Fibroblast of villous mesenchyme (primary cell): ENCODE measurements at regions not wholly inside any gene's neighbourhood (a gene's known extent, or its start where the extent isn't known, plus 50 kb on each side); places are given as distances from the start of the nearest gene placed in this dataset.
"Not testable (repeated sequence)": the region's sequence is repeated elsewhere in the genome, so short reads cannot be mapped to it uniquely, and the experiment has no call there.

Experiments used
- DNase-seq: peaks from one replicate; pipeline ENCODE4 v3.0.0-alpha.2; 2010; ENCODE audit warnings: low read depth
- H3K4me3 ChIP-seq: 2 replicates; pipeline ENCODE4 v1.5.1; 2011; ENCODE audit warnings: low read depth, mild to moderate bottlenecking, low read length
- TF ChIP-seq, protein P1 (sequence below): IDR thresholded peaks from 2 replicates; pipeline ENCODE4 v1.5.1; 2012; ENCODE audit warnings: low read depth, mild to moderate bottlenecking, low read length; ENCODE audit not compliant: insufficient read depth

DNA sequence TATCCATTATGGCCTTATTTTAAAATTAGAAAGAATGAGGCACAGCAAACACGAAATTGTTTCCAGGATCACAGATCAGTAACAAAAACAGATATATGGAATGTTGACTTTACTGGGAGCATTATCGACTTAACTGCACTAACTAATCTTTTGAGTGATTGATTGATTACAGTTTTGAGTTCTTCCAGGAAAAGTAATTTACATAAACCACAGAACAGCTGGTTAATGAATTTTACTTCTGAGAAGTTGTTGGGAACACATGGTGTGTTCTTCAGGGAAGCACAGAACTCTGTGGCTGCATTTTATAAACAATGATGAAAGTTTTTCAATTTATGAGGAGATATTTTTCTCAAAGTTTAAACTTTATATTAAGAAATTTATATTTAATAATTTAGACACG is 802.4 kb upstream of the ACO1 start:
- peak; percentile 13 for DNase-seq
- TF ChIP-seq, protein P1, sequence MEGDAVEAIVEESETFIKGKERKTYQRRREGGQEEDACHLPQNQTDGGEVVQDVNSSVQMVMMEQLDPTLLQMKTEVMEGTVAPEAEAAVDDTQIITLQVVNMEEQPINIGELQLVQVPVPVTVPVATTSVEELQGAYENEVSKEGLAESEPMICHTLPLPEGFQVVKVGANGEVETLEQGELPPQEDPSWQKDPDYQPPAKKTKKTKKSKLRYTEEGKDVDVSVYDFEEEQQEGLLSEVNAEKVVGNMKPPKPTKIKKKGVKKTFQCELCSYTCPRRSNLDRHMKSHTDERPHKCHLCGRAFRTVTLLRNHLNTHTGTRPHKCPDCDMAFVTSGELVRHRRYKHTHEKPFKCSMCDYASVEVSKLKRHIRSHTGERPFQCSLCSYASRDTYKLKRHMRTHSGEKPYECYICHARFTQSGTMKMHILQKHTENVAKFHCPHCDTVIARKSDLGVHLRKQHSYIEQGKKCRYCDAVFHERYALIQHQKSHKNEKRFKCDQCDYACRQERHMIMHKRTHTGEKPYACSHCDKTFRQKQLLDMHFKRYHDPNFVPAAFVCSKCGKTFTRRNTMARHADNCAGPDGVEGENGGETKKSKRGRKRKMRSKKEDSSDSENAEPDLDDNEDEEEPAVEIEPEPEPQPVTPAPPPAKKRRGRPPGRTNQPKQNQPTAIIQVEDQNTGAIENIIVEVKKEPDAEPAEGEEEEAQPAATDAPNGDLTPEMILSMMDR, result no peak
- H3K4me3 ChIP-seq, result no peak overlapping the region

DNA sequence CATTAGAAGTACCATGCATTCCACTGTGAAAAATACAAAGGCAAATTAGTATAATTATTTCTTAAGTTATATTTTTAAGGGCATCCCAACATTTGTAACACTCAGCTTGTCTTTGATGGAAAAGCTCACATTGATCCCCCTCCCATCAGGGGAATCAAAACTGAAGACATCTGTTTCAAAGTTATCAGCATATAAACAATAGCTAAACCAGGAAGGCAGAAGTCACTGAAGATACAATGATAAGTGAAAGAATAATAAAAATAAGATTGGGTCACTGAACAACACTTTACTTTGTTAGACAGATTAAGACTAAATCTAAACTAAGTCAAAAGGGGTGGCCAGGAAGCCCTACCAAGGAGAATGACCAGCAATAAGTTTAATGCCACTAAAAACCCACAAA is 801.9 kb upstream of the ACO1 start:
- DNase-seq, result no peak
- no peak overlapping the region for H3K4me3 ChIP-seq
- TF ChIP-seq, protein P1, result no peak

DNA sequence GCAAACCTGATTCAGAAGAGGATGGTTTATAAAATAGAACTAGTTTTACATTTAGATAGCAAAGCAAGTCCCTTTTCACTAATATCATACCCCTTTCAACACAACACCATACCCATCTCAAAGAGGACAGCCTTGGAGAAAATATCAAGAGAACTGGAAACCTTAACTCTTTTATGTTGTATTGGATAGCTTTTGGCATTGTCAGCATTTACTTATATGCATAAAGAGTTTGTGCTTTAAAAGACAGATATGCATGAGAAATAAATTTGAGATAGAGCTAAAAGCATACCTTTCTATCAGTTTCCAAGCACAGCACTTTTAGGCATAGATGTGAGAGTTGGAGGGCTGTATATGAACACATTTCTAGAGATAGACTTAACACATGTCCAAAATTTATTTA is 799.3 kb upstream of the ACO1 start:
- DNase-seq, result no peak
- TF ChIP-seq, protein P1, result no peak
- H3K4me3 ChIP-seq, result no peak overlapping the region

DNA sequence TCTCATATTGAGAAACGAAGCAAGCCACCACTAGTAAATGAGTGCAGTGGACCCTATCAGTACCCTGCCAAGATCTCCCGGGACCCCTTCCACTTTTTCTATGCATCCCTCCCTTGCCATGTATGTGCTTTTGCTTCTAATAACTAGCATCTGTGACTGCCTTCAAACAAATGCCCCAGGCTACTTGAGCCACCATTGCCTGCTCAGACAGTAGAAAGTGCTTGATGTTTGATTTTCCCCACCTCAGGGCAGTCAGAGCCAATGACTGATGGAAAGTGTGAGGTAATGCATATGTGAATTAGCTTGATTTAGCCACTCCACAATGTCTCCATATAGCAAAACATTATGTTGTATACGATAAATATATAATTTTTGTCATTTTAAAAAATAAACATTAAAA is 797.3 kb upstream of the ACO1 start:
- DNase-seq, result no peak
- H3K4me3 ChIP-seq, result no peak overlapping the region
- TF ChIP-seq, protein P1, result no peak

DNA sequence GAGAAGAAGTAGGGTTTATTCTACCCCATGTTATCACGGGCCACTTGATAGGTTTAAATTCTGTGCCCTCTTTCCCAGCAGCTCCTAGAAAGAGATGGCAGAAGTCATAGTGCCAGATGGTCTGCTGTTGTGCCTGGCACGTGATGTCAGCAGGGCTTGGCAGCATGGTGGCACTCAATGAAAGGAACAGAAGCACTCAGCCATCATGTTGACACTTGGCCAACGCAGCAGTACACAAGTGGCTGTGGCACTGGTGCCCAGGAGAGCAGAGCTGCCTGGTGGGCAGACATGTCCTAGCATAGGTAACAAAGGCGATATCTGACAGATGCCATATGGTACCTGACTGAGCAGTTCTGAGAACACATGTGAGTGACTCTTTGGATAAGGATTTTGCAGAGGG is 796.4 kb upstream of the ACO1 start:
- TF ChIP-seq, protein P1, result no peak
- H3K4me3 ChIP-seq, result no peak overlapping the region
- DNase-seq, result no peak

DNA sequence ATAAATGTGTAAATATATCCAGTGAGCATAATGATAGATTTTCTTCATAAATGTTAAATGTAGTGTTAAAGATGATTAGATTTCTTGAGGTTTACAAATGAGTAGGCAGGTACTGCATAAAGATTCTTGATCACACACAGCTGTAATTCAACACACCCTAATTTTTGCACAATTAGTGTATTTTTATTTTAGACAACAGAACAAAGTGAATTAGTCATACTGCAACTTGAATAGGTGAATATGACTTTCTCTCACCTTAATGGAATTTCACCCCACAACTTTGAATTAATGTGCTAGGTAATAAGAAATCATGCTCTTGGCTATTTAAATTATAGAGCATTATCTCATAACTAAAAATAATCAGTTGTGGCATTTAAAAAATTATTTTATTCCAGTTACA is 795.7 kb upstream of the ACO1 start:
- TF ChIP-seq, protein P1, result no peak
- no peak overlapping the region for H3K4me3 ChIP-seq
- DNase-seq, result no peak

DNA sequence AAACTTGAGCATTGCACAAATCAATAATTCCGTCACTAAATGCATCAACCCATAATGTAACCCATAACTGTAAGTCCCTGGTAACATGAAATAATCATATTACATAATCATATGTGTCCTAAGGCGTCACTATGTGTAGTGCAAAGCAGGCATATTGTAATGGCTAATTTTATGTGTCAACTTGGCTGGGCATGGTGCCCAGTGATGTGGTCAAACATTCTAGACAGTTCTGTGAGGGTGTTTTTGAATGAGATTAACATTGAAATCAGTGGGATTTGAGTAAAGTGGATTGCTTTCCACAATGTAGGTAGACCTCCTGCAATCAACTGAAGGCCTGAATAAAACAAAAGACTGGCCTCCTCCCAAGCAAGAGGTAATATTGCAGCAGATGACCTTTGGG is 794.4 kb upstream of the ACO1 start:
- DNase-seq, result no peak
- H3K4me3 ChIP-seq, result no peak overlapping the region
- TF ChIP-seq, protein P1, result no peak

DNA sequence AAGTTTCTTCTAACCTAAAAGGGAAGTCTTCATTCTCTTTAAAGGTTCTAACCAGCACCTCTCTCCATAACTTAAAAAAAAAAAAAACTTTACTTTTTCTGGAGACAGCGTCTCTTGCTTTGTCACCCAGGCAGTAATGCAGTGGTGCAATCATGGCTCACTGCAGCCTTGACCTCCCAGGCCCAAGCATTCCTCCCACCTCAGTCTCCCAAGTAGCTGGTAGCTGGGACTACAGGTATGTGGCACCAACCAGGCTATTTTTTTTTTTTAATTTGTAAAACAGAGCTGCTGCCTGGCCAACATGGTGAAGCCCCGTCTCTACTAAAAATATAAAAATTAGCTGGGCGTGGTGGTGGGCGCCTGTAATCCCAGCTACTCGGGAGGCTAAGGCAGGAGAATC is 787.4 kb upstream of the ACO1 start:
- not testable (repeated sequence) for H3K4me3 ChIP-seq, DNase-seq
